AG20443 (cell line): ENCODE measurements at regions not wholly inside any gene's neighbourhood (a gene's known extent, or its start where the extent isn't known, plus 50 kb on each side); places are given as distances from the start of the nearest gene placed in this dataset.
"Not testable (repeated sequence)": the region's sequence is repeated elsewhere in the genome, so short reads cannot be mapped to it uniquely, and the experiment has no call there.

Experiments used
- DNase-seq: peaks from one replicate; pipeline ENCODE4 v3.0.0; 2012; ENCODE audit warnings: low spot score, mixed read lengths

DNA sequence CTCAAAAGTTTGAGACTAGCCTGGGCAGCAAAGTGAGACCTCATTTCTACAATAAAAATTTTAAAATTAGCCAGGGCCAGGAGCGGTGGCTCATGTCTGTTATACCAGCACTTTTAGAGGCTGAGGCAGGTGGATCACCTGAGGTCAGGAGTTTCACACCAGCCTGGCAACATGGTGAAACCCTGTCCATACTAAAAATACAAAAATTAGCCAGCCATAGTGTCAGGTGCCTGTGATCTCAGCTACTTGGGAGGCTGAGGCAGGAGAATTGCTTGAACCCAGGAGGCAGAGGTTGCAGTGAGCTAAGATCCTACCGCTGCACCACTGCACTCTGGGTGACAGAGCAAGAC lies 85.1 kb upstream of the MAP4 start:
- not testable (repeated sequence) for DNase-seq

DNA sequence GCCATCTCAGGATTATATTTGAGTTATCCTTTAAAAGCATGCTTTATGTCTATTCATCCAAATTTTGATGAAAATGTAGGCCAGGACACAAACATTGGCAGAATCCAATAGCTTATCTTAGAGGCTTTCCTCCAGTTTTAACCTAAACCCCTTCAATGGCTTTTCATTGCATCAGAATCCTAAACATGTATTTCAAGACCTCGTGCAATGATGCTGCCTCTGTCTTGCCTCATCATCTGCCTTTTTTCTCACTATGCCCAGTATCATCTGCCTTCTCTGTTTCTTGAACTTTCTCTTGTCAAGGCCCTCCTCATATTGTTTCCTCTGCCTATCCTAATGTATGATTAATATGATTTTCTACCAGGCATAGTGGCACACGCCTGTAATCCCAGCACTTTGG lies 76.1 kb upstream of the MAP4 start:
- no peak for DNase-seq

GRCh38 chr3:48090166-48090939 lies 74.1 kb upstream of the MAP4 start:
- DNase-seq = no peak

DNA sequence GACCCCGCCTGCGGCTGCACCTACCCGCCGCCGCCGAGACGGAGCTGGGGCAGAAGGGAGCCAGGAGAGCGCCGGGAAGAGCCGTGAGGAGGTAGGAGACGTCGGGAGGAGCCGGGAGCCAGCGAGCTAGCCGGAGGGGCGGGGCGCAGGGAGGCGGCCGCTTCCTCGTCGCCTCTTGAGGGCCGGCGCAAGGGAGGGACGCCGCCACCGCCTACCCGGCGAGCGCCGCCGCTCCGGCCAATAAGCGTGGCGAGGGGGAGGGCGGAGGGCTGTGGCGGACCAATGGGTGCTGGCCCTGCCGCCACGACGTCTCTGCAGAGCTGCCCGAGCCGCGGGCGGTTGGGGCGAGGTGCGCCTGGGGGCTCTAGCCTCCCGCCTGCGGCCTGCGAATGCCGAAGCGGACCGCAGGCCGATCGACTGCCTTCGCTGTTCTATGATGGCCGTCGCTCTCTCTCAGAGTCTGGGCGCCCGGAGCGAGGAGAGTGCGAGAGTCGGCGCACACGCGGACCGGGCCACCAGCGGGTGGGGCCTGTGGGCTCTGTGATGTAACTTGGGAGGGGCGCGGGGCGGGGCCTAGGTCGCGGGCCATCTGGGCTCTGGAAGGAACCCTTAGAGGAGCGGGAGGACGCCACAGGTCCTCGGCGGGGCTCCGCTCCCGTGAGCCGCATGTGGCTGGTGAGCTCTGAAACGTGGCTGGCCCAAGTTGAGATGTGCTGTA lies 72.7 kb upstream of the MAP4 start:
- peak; percentile 95 for DNase-seq

DNA sequence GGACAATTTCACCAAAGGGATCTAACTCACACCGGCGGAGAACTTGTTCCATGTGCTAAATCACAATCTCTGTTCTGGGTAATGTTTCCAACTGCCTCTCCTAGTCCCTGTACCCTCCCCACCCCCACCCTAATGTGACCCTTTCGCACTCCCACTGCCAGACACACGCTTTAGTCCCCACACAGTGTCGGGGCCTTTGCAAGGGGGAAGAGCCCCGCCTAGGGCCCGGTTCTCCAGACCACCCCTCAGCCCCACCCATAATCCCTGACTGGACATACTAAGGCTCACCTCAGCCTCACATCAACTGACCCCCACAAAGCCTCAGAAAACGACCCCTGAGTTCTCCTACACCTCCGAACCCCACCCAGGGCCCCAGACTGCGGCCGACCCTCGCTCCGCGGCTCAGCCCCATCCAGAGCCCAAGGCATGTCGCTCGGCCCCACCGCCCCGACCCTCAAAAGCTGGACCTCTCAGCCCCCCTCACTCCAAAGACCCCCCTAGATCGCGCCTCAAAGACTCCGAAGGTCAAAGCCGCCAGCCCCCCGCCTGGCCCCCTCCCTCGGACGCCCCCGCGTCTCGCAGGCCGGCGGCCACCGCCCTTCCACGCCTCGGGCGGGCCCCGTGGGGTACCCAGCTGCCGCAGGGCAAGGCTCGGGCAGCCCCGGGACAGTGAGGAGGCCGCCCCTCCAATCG lies 72.0 kb upstream of the MAP4 start:
- DNase-seq = no peak

- DNase-seq = no peak
Observed at GRCh38 chr3:48086705-48087104, 70.5 kb upstream of the MAP4 start.

GRCh38 chr3:48084929-48085328 lies 68.7 kb upstream of the MAP4 start:
- DNase-seq = no peak

DNA sequence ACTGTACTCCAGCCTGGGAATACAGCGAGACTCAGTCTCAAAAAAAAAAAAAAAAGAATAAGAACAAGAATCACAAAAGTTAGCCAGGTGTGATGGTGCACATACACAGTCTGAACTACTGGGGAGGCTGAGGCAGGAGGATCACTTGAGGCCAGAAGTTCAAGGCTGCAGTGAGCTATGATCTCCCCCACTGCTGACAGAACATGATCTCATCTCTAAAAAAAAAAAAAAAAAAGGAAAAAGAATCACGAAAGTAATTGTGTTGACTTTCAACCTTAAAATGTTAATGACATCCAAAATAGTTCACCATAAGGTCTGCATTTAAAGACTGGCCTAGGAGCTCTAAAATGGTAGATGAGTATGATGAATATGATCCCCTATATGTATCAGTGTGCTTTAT lies 68.0 kb upstream of the MAP4 start:
- no peak for DNase-seq

DNA sequence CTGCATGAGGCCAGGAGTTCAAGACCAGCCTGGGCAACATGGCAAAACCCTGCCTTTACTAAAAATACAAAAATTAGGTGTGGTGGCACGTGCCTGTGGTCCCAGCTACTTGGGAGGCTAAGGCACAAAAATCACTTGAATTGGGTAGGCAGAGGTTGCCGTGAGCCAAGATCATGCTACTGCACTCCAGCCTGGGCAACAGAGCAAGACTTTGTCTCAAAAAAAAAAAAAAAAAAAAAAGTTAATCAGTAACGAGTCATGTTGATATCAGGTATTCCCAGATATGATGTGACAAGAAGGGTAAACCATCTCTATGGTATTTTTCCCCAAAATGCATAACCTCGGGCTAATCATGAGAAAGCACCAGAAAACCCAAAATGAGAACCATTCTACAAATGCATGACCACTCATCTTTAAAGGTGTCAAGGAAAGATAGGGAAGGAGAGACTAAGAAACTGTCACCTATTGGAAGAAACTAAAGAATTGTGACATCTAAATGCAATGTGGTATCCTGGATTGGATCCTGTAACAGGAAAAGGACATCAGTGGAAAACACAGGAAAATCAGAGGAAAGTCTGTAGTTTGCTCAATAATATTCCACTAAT lies 66.5 kb upstream of the MAP4 start:
- DNase-seq = no peak

- DNase-seq = peak; percentile 27
Observed at GRCh38 chr3:48077815-48078214, 61.6 kb upstream of the MAP4 start.

- DNase-seq = no peak
Observed at GRCh38 chr3:48070030-48070429, 53.8 kb upstream of the MAP4 start.

- no peak for DNase-seq
Observed at GRCh38 chr3:48069339-48069738, 53.1 kb upstream of the MAP4 start.

DNA sequence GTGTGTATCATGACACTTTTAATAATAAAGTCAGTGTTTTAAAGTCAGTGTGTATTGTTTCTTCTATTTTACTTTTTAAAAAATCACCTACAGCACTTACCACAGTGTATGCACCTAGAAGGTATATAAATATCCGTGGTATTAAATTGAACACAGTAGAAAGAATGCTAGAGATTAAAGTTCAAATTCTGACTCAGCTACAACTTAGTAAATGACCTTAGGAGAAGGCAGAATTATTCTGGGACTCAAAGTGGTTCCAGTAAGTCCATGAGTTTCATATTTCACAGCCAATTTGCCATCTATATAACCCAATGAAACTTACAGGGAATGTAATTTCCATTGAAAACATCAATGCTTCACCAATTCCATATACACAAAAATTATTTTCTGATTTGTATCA lies 52.7 kb upstream of the MAP4 start:
- no peak for DNase-seq

- DNase-seq = not testable (repeated sequence)
Observed at GRCh38 chr3:48068320-48068719, 52.1 kb upstream of the MAP4 start.

GRCh38 chr3:48067271-48067670 lies 51.1 kb upstream of the MAP4 start:
- no peak for DNase-seq
